Superior temporal gyrus (tissue), 1 donor: ENCODE measurements at regions not wholly inside any gene's neighbourhood (a gene's known extent, or its start where the extent isn't known, plus 50 kb on each side); places are given as distances from the start of the nearest gene placed in this dataset.
A peak's percentile ranks its signal among the peaks of the same experiment; 100 is the strongest.

ENCODE experiments used
- DNase-seq: peaks from one replicate; pipeline ENCODE4 v3.0.0-alpha.2; 2016; ENCODE audit errors: extremely low spot score

DNA sequence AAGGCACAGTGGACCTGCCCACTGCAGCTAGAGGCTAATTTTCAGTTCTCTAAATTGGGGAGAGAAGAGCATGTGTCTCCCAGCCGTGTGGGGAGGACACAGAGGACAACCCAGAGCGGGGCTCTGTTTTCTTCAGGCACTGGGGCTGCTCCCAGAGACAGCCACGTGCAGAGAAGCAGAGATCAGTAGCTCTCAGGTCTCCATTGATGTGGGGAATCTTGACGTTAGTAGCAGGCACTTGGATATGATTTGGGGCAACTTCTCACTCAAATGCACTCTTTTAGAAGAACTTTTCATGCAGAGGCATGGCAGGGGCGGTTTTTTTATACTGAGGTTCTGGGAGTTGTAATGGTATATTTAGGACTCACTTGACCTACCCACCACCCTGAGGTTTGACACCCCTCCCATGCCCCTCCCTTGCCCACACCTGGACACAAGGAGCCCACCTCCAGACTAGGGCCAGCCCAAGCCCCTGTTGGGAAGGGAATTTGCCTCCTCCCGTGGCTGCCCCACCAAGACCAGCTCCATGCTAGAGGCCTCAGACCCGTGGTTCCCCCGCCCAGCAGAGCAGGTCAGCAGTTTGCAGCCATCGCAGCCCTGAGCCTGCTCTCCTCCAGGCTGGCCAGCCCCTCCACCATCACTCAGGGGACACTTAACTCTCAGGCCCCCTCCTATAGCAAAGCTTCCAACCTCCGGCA, 94.2 kb upstream of the RTL6 start:
- no peak for DNase-seq

GRCh38 chr22:44591146-44591790, 93.2 kb upstream of the RTL6 start:
- DNase-seq, result no peak

DNA sequence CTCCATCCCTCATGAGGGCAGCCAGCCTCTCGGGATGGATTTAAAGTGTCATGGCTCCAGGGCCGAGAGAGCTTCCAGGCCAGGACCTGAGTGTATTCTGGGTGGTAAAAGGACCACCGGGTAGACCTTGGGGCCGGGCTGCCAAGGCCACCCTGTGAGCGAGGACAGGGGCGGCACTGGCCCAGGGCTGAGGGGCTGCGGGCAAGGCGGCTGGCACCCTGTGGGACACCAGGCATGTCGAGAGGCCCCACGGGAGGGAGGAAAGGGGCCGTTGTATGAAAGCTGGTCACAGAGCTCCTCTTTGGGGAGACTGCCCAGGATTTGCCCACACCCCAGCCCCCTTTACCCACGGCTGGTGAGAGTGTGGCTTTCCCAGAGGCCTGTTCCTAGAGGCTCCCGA, 92.3 kb upstream of the RTL6 start:
- no peak for DNase-seq

DNA sequence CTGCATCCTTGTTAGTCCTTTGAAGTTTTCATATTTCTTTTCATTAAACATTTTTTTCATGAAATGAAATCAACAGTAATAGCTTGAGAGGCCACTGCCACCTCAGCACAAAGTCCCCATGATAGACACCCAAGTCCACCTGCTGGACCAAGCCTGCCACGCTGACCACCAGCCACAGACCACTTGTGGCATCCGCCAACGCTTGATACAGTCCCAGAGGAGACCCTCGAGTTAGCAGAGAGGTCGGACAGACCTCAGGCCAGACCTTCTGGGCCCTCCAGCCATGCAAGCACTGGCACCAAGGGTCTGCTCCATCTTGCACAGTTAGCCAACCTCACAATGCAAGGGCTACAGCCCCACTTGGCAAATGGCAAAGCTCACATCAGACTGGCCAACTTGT, 91.8 kb upstream of the RTL6 start:
- no peak for DNase-seq

- DNase-seq, result no peak
Observed at GRCh38 chr22:44588348-44588747, 90.3 kb upstream of the RTL6 start.

DNA sequence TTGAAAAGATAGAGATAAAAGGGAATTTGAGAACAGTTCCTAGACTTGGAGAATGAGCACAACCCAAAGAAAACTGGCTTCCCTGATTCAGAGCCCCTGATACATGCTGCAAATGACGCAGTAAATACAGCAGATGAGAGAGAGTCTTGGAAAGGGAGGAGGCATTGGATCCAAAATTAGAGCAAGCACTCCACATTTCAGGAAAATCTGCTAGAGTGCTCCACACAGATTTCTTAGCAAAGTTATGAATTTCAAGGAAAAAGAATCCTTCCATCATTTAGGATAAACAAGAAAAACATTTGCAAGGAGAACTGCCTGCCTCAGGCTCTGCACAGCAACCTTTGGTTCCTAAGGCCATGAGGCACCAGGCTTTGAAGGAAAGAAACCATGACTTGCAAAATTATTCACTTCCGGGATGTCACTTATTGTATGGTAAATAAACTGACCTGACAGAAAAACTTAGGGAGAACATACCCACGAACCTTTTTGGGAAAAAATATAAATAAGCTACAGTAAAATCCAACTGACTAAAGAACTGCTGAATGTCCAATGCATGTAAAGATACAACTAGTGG, 89.8 kb upstream of the RTL6 start:
- DNase-seq, result peak; percentile 15

DNA sequence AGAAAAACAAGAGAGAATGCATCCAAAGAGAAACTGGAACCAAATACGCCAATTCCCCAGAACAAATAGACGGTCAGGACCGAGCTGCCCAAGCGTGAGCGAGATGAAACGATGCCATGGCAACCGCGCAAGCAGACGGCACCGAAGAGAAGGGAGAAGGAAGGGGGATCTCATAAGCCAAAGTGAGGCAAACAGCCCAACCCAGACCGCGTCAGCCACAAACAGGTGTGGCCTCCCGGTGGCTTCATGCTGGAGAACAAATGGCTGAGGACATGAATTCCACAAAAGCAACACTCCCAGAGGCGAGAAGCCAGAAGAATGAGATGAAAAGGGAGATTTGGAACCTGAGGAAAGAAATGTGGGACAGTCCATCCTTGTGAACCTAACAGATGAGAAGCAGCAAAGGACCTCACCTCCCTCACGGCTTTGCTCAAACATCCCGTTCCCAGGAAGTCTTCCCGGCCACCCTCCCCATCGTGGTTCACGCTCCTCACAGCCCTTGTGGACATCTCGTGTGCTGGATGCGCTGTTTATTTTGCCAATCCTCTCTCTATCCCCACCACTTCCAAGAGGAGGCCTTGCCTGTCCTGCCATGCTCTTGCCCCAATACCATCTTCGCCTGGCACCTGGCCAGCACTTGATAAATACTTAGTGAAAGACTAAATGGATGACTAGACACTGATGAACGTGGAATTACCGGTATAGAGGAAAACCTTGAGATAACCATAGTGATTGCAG, 89.1 kb upstream of the RTL6 start:
- DNase-seq, result no peak

- DNase-seq, result no peak
Observed at GRCh38 chr22:44586351-44586990, 88.4 kb upstream of the RTL6 start.

DNA sequence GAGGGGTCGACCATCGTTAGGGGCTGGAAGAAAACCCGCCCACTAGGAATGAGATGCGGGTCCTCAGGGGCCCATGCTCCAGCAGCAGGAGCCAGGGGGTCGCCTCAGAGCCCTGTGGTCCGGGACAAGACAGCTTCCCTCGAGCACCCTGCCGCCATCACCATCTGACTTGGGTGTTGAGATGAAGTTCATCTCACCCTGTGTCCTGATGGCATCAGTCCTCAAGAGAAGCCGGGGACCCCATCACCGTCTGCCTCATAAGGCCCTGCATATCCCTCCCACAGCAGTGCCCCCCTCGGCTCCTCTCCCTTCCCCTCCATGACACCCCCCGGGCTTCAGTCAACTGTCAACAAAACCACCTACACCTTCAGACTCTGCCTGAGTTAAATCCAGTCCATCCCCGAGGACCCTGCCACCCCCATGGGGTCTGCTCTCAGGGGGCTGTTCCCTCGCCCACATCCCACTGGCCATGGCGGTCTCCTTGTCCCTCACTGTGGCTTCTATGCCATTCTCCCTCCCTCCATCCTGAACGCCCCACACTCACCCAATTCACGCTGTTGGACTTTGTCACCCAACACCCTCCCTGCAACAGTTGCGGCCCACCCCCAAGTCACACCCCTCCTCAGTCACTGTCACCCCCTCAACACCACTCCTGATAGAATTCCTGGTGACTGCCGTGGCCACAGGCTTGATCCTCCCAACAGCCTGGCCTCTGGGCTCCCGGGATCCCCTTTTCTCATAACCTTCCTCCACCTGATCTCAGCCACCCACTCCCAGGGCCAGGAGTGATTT, 87.7 kb upstream of the RTL6 start:
- DNase-seq, result no peak

- DNase-seq, result no peak
Observed at GRCh38 chr22:44584256-44584902, 86.3 kb upstream of the RTL6 start.

GRCh38 chr22:44583854-44584253, 85.8 kb upstream of the RTL6 start:
- no peak for DNase-seq

DNA sequence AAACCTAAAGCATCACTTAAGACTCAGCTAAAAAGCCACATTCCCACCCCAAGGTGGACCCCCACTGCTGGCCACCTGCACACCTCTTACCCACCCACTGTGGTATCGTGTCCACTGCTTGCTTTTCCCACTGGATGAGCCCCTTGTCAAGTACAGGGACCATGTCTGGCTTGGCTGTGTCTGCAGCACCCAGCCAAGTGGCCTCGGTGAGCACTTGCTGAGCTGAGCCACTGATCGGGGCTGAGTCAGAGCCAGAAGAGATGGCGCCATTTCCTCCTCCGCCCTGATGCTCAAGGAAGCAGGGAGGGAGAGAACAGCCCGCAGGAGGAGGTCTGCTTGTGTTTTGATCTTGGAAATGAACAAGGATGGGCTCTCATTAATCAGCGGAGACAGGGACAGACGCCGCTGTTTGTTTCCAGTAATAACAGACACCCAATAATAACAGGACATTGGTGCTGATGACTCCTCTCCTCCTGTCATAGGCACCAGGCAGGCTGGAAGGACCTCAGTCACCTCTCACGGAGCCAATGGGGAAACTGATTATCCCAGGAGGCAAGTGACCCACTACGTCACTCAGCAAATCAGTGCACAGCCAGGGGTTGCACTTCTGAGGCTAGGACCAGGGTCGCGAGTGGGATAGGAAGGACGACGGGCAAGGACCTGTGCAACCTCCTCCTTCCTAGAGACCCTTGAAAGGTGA, 85.2 kb upstream of the RTL6 start:
- no peak for DNase-seq

DNA sequence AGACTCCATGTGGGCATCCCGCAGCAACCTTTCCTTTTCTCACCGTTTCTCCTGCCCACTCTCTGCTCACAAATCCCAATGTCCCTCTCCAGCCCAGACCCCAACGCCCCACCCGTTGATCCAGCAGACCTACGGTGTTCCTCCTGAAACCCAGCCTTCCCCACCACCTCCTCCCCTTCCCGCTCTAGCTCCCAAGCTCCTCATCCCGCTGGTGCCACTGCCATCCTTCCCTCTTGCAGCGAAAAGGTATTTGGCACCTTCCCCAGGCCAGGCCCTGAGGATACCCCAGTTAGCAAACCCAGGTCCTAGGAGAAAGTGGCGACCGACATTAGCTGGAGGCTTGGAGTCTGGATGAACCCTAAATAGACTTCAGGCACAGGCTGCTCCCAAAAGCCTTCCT, 84.0 kb upstream of the RTL6 start:
- no peak for DNase-seq

DNA sequence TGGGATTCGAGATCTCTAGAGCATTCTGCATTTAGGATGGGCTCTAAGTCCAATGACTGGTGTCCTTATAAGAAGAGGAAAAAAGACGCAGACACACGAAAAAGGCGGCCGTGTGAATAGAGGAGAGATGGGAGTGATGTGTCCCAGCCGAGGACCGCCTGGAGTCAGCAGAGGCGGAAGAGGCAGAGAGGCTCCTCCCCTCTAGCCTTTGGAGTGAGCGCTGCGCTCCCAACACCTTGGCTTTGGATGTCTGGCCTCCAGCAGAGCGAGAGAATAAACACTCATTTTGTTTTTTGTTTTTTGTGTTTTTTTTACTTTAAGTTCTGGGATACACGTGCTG, 83.0 kb upstream of the RTL6 start:
- no peak for DNase-seq

DNA sequence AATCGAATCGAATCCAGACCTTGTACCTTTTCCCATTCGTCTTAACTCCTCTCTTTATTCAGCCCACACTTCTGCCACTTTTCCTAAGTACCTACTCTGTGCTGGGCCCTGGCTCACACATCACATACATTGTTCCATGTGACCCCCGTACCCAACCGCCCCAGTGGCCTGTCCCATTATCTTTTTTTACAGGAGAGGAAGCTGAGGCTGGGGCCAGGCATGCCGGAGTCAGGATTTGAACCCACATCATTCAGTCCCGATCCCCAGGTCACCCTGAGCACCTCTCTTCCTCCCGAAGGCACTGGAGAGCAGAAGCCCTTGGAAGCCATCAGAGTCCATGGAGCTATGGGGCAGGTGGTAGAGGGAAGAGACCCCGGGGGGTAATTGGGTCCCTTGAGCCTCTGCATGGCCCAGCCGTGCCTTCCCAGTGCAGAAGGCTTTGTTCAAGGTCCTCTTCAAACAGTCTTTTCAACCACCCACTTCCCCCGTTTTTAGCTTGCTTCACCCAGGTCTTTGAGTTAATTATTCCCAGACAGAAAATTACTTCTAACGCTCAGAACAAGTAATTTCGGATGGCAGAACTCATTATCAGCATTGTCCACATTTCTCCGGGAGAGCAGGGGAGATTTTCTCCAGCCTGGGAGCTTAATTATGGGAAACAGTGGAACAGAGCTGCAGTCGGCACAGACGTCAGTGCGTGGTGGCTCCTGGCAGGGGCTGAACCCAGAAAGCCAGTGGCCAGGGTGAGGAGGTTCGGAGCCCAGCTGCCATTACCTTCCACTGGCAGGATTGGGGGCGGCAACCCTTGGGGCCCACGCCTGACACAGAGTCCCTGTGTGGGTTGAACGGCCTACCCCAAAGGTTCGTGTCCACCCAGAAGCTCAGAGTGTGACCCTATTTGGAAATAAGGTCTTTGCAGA, 82.4 kb upstream of the RTL6 start:
- DNase-seq, result no peak

DNA sequence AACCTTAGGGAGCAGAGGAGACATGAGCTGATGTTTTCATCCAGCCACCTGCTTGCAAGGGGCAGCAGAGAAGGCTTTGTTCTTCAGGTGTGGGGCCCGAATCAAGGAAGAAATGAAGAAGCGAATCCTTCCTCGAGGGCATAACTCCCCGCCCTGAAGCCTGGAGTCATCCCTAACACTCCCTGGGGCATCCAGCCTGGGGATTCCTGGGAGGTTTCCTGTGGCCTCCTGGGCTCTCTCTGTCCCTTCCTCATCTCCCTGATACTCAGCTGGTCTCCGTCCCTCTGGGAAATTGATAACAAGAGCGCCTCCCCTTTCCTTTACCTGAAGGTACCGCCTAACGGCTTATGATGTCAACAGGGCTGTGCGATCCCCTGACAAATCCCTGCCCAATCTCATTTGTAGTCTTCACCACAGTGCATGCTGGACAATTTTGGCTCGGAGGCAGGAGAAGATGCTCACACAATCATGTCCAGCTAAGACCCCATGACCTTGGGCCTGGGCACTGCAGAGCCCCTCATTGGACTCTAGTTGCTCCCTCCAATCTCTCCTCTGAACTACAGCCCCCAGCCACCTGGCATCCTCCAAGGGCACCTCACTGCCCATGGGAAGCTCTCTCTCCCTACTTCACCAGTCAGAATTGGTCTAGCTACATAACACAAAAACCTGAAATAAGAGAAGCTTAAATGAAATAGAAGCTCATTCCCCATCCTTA, 80.6 kb upstream of the RTL6 start:
- no peak for DNase-seq

DNA sequence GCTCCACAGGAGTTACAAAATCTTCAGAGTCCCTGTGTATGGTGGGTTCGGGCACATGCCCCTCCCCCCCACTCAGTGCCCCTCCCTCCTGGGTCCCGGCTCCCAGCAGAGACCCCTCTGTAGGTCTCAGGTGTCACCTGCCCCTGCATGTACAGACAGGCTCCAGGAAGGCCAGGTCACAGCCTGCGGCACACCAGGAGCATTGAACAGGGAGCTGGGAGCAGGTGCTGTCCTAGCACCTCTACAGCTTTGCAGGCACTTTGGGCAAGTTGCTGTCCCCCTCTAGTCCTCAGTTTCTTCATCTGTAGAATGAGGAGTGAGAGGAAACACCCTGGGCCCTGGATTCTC, 80.1 kb upstream of the RTL6 start:
- no peak for DNase-seq

- DNase-seq, result no peak
Observed at GRCh38 chr22:44577391-44578109, 79.5 kb upstream of the RTL6 start.
